ENCODE measurements at regions not wholly inside any gene's neighbourhood (a gene's known extent, or its start where the extent isn't known, plus 50 kb on each side); places are given as distances from the start of the nearest gene placed in this dataset.

DNA sequence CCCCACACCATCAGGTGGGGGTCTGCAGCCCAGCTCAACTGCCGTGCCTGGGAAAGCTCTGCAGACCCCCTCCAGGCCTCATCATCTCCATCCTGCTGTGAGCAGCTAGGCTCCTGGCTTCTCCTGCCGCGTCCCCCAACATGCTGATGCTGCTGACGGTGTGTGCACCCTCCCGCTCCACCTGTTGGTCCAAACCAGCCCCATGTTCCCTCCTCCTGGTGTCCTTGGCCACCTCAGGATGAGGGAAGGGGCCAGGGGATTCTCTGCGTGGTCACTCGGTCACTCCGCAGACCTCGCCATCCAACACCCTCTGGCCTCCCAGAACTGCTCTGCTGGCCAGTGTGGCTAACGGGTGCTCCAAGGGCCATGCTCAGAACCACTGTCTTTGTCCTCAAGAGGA, 368.6 kb downstream of the FOXL1 start:
- no peaks in the 10 kb centered on the region for H3K4me1 Mint-ChIP-seq (ENCODE audit: low read depth)
- no peak overlapping the region for H3K4me3 Mint-ChIP-seq (ENCODE audit: low read depth)
- no peak overlapping the region for H3K27ac Mint-ChIP-seq
- no peaks in the 10 kb centered on the region for H3K9me3 Mint-ChIP-seq (ENCODE audit: low read depth)
- TF ChIP-seq, protein P1, sequence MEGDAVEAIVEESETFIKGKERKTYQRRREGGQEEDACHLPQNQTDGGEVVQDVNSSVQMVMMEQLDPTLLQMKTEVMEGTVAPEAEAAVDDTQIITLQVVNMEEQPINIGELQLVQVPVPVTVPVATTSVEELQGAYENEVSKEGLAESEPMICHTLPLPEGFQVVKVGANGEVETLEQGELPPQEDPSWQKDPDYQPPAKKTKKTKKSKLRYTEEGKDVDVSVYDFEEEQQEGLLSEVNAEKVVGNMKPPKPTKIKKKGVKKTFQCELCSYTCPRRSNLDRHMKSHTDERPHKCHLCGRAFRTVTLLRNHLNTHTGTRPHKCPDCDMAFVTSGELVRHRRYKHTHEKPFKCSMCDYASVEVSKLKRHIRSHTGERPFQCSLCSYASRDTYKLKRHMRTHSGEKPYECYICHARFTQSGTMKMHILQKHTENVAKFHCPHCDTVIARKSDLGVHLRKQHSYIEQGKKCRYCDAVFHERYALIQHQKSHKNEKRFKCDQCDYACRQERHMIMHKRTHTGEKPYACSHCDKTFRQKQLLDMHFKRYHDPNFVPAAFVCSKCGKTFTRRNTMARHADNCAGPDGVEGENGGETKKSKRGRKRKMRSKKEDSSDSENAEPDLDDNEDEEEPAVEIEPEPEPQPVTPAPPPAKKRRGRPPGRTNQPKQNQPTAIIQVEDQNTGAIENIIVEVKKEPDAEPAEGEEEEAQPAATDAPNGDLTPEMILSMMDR (IDR thresholded peaks at IDR 0.05; ENCODE audit: unreplicated experiment): no peak
- H3K27me3 Mint-ChIP-seq: peaks cover 15% of the 10 kb centered on the region
- no peaks in the 10 kb centered on the region for H3K36me3 Mint-ChIP-seq (ENCODE audit: insufficient read depth)
- no peak for DNase-seq (ENCODE audit: low spot score, unreplicated experiment)

- no peak for DNase-seq (ENCODE audit: low spot score, unreplicated experiment)
- H3K9me3 Mint-ChIP-seq (ENCODE audit: low read depth): peaks cover 4% of the 10 kb centered on the region
- no peak overlapping the region for H3K27ac Mint-ChIP-seq
- H3K27me3 Mint-ChIP-seq: peaks cover 15% of the 10 kb centered on the region
- H3K36me3 Mint-ChIP-seq (ENCODE audit: insufficient read depth): no peaks in the 10 kb centered on the region
- no peak overlapping the region for H3K4me3 Mint-ChIP-seq (ENCODE audit: low read depth)
- TF ChIP-seq, protein P1 (IDR thresholded peaks at IDR 0.05; ENCODE audit: unreplicated experiment): no peak
- H3K4me1 Mint-ChIP-seq (ENCODE audit: low read depth): no peaks in the 10 kb centered on the region
These were observed 369.1 kb downstream of the C16orf95 start for GRCh38 chr16:86948046-86948445.

DNA sequence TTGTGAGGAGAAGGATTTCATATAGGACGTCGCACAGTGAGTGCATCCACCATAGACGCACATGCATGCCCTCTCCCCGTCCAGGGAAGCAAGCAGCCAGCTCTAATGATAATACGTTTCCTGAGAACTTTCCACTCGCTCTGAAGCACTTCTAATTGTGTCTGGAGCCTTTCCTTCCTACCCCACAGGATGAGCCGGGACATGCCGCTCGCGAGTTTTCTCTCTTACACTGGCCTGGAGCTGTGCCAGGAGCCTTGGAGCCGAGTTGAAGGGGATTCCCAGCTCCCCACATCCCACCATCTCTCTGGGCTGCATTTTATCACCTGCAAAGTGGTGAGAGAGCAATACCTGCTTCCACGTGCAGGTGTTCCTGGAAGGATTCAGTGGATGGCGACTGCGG, 368.1 kb downstream of the C16orf95 start:
- H3K4me1 Mint-ChIP-seq (ENCODE audit: low read depth): no peaks in the 10 kb centered on the region
- H3K27me3 Mint-ChIP-seq: peaks cover 15% of the 10 kb centered on the region
- TF ChIP-seq, protein P1 (IDR thresholded peaks at IDR 0.05; ENCODE audit: unreplicated experiment): no peak
- no peak overlapping the region for H3K27ac Mint-ChIP-seq
- peaks cover 4% of the 10 kb centered on the region for H3K9me3 Mint-ChIP-seq (ENCODE audit: low read depth)
- no peak for DNase-seq (ENCODE audit: low spot score, unreplicated experiment)
- no peak overlapping the region for H3K4me3 Mint-ChIP-seq (ENCODE audit: low read depth)
- H3K36me3 Mint-ChIP-seq (ENCODE audit: insufficient read depth): no peaks in the 10 kb centered on the region

GRCh38 chr16:86949630-86950029, 367.6 kb downstream of the C16orf95 start:
- no peak for DNase-seq (ENCODE audit: low spot score, unreplicated experiment)
- Mint-ChIP-seq H3K4me3 (ENCODE audit: low read depth) (no peak overlapping the region), H3K27ac (no peak overlapping the region), H3K27me3 (peaks cover 15% of the 10 kb centered on the region), H3K4me1 (ENCODE audit: low read depth) (no peaks in the 10 kb centered on the region), H3K9me3 (ENCODE audit: low read depth) (peaks cover 4% of the 10 kb centered on the region), H3K36me3 (ENCODE audit: insufficient read depth) (no peaks in the 10 kb centered on the region)
- TF ChIP-seq, protein P1 (IDR thresholded peaks at IDR 0.05; ENCODE audit: unreplicated experiment): no peak

GRCh38 chr16:86951041-86951822, 366.0 kb downstream of the C16orf95 start:
- peaks cover 15% of the 10 kb centered on the region for H3K27me3 Mint-ChIP-seq
- no peaks in the 10 kb centered on the region for H3K4me1 Mint-ChIP-seq (ENCODE audit: low read depth)
- TF ChIP-seq, protein P1 (IDR thresholded peaks at IDR 0.05; ENCODE audit: unreplicated experiment): no peak
- no peak overlapping the region for H3K4me3 Mint-ChIP-seq (ENCODE audit: low read depth)
- no peaks in the 10 kb centered on the region for H3K36me3 Mint-ChIP-seq (ENCODE audit: insufficient read depth)
- no peak for DNase-seq (ENCODE audit: low spot score, unreplicated experiment)
- H3K27ac Mint-ChIP-seq: no peak overlapping the region
- peaks cover 4% of the 10 kb centered on the region for H3K9me3 Mint-ChIP-seq (ENCODE audit: low read depth)
